CD4-positive, alpha-beta T cell treated with Interleukin-15 for 4 hours (primary cell): ENCODE measurements at regions not wholly inside any gene's neighbourhood (a gene's known extent, or its start where the extent isn't known, plus 50 kb on each side); places are given as distances from the start of the nearest gene placed in this dataset.

Experiments used
- DNase-seq: peaks from one replicate; pipeline ENCODE4 v3.0.0-alpha.2; 2020; ENCODE audit warnings: low spot score

GRCh38 chr17:36867716-36868341 lies 69.4 kb upstream of the LHX1 start:
- no peak for DNase-seq

- DNase-seq = no peak
Measured at GRCh38 chr17:36868777-36869176, 68.5 kb upstream of the LHX1 start.

- DNase-seq = no peak
Measured at GRCh38 chr17:36869441-36869840, 67.8 kb upstream of the LHX1 start.

DNA sequence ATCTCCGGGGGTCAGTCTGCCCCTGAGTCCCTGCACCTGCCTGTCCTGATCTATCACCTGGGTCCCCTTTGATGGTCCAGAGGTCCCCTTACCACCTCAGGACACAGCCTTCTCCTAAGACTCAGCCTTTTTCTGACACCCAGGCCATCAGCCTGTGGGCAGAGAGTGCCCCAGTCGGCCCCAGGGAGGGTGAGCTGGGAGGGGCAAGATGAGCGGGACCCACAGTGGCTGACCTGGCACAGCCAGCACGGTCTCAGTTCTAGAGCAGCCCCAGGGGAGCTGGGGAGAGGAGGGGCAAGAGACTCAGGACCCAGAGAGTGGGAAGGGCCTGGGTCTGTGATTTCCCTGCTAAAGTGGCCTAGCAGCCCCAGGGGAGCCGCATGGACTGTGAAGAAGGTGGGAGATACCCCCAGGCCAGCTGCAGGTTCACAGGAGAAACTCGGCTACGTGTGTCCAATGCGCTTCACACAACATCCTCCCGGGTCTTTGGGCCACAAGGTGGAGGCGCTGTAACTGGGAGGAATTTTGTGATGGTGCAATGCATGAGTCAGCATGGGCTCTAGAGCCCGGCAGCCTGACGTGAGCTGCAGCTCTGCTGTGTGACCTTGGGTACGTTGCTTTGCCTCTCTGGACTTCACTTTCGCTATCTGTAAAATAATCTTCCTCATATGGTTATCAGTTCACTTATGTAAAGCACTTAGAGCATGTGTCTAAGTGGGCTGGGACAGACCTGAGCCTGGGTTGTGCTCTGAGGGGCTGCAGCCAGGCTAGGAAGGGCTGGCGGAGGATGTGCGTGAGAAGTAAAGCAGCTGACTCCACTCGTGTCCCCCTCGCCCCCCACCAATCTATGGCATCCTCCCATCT lies 67.2 kb upstream of the LHX1 start:
- DNase-seq = no peak

DNA sequence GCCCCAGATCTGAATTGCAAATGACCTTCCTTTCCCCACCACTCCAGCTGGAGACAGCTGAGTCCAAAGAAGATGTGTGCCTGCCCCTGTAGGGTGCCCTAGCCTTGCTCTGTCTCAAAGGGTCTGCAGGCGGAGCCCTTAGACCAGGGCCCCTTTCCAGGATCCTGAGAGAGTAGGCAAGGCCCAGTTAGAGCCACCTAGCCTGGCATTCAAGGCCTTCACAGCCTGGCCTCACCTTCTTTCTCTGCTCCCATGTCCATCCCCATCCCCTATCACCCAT lies 66.6 kb upstream of the LHX1 start:
- no peak for DNase-seq

- no peak for DNase-seq
Measured at GRCh38 chr17:36875698-36876293, 61.5 kb upstream of the LHX1 start.

- no peak for DNase-seq
Measured at GRCh38 chr17:36876966-36877365, 60.3 kb upstream of the LHX1 start.

DNA sequence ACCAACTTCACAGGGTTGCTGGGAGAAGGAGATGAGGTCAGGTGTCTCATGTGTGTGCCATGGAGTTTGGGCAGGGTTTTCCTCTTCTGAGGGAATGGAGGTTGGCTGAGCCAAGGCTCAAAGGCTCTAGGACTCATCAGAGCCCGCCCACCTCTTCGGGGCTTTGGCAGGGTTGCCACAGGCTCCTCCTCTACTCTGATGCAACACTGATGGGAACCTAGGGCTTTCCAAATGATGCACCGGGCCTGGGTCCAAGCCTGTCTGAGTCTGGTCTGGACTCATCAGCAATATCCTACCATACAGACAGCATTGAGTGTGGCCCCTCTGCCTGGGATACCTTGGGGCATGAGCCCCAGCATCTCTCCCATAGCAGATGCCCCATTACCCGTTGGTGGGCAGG lies 59.5 kb upstream of the LHX1 start:
- no peak for DNase-seq

DNA sequence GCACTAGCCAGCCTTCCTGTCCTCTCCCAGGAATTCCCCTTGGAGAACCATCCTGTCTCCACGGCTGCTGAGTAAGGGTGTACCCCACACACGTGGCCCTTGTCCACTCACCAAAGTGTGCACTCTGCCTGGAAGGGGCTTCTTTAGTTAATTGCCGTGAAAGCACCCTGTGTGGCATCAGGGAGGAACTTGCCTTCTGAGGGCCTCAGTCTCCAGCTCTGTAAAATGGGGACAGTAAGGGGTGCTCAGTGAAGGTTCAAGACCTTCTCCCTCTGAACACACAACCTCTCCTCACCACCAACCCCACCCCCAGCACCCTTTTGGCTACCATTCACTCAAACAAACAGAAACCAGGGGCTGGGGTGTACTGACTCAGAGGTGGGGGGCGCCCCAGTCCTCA lies 59.1 kb upstream of the LHX1 start:
- DNase-seq = no peak

DNA sequence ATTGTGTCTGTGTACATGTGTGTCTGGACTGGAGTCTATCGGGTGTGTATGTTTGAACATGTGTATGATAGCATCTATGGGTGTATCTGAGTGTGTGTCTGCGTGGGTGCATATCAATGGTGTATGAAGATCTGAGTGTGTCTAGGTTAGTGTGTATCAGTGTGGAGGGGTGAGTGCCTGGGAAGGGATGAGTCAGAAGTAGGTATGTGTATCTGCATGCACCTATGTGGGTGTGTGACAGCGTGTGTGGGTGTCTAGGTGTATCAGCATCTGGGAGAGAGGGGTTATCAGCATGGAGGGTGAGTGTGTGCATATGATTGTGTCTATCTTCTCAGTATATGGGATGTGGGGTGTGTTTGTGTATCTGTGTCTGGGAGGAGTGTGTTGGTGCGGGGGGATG lies 58.2 kb upstream of the LHX1 start:
- no peak for DNase-seq

DNA sequence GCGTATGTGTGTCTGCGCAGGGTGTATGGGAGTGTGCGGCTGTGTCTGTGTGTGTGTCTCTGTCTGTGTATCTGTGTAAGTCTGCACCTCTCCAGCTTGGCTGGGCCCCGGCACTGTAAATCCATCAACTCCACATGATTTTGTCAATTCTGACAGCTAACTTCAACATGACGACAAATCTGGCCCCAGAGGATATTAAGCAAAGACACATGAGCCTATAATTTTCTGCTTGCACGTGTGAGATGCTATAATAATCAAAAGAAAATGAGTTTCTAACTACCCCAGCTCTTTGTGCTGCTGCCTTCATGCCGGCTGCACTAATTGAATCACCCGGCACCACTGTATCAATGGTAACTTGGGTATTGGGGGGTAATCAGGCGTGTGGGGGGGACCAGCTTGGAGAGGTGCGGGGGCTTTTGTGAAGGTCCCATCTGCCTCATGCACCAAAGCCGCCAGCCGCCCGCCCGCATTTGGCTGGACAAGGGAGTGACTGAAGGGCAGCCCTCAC lies 57.6 kb upstream of the LHX1 start:
- no peak for DNase-seq

DNA sequence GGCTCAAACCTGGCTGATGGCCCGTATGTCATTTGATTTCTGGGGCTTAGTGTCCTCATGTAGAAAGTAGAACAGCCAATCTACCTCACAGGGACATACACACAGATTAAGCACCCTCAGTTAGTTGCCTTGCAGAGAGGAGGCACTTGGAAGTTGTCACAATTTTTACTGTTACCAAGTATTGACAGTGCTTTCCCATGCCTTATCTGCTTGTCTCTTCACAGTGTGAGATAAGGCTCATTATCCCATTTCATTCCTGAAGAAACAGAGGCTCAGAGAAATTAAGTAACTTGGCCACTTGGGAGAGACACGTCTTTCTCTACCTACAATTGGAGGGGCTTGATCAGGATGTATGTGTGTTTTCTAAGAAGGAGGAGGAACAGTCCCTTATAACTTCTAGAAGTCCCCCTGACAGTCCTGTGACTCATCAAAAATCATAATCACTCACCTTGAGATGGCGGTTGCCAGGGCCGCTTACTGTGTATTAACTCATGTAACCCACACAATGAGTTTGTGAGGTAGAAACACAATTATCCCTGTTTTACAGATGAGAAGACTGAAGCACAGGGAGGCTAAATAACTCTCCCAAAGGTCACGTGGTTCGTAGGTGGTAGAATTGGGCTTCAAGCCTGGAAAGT lies 56.9 kb upstream of the LHX1 start:
- no peak for DNase-seq

DNA sequence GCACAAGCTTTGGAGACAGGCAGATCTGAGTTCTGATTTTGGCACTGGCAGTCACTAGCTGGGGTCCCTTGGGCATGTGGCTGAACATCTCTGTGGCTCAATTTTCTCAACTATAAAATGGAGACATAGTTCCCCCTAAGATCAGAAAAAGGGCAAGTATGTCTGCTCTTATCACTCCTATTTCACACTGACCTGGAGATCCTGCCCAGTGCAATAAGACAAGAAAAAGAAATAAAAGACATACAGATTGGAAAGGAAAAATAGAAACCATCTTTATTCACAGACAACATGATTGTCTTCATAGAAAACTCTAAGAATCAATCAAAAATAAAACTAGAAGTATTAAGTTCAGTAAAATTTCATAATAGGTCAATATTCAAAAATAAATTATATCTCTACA lies 56.0 kb upstream of the LHX1 start:
- no peak for DNase-seq

GRCh38 chr17:36884495-36885152 lies 52.7 kb upstream of the LHX1 start:
- DNase-seq = no peak

GRCh38 chr17:36885153-36885735 lies 52.0 kb upstream of the LHX1 start:
- DNase-seq = no peak

- no peak for DNase-seq
Measured at GRCh38 chr17:36885771-36886377, 51.4 kb upstream of the LHX1 start.
